ENCODE measurements at regions not wholly inside any gene's neighbourhood (a gene's known extent, or its start where the extent isn't known, plus 50 kb on each side); places are given as distances from the start of the nearest gene placed in this dataset.

DNA sequence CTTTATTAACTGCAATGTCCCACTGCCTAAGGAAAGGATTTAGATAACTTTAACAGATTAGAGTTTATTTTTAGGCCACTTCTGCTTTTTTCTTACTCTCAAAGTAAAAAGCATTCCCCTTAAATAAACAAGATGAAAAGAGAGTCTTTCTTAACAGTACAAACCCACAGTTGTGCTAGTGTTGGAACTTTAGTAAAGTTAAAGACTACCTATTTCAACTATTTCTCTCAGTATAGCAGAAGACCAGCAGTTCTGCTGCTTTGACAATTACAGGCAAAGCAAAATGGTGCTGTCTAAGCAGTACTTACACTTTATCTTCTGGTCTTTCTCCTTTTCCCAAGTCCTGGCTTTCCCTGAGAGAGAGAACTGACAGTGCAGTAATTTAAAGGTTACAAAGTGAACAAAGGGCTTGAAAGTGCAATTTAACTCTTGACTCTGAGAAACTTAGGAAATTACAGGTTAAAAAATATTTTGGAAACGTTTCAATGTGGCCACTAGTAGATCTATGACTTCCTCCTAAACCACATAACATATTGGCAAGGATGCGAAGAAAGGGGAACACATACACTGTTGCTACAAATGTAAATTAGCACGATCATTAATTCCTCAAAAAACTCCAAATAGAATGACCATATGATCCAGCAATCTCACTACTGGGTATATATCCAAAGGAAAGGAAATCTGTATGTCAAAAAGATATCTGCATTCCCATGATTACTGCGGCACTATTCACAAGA, 135.4 kb upstream of the POGK start:
- TF ChIP-seq POLR2A (IDR thresholded peaks at IDR 0.05; ENCODE audit: low read depth, low read length) = no peak
- TF ChIP-seq PAX5 (IDR thresholded peaks at IDR 0.05; ENCODE audit: insufficient read depth, low read length, severe bottlenecking) = no peak
- TF ChIP-seq POLR2AphosphoS5 (IDR thresholded peaks at IDR 0.05; ENCODE audit: low read depth, low read length) = no peak
- TF ChIP-seq TAF1 (IDR thresholded peaks at IDR 0.05; ENCODE audit: low read depth, low read length) = no peak
